WTC11 (cell line): ENCODE measurements at regions not wholly inside any gene's neighbourhood (a gene's known extent, or its start where the extent isn't known, plus 50 kb on each side); places are given as distances from the start of the nearest gene placed in this dataset.

Experiments
- ATAC-seq: fragments of 200-7000 bp; cut with Tn5 transposase; 2 replicates; pipeline ENCODE4 v1.10.0; 2021; ENCODE audit warnings: mild to moderate bottlenecking, moderate library complexity
- CTCF ChIA-PET: fragments of 300-600 bp; sonication (Branson Sonifier 250); formaldehyde crosslinking; loops from one replicate; lab custom pipeline; 2021; ENCODE audit warnings: antibody characterized with exemption; lab: Charles Lee
- POLR2A ChIA-PET: fragments of 350-600 bp; sonication (Branson Sonifier 250); formaldehyde crosslinking; loops from one replicate; lab custom pipeline; 2021; ENCODE audit warnings: antibody characterized with exemption; lab: Charles Lee
- DNase-seq: peaks from one replicate; pipeline ENCODE4 v3.0.0; 2021; ENCODE audit warnings: low spot score
- H3K27ac Mint-ChIP-seq: 2 replicates; pipeline ENCODE4 v1.8.0; 2021; ENCODE audit warnings: mixed read lengths
- H3K27me3 Mint-ChIP-seq: 2 replicates; pipeline ENCODE4 v1.8.0; 2021; ENCODE audit warnings: low read depth, mild to moderate bottlenecking, moderate library complexity, mixed read lengths
- H3K36me3 Mint-ChIP-seq: 2 replicates; pipeline ENCODE4 v1.8.0; 2021; ENCODE audit warnings: mixed read lengths
- H3K4me1 Mint-ChIP-seq: 2 replicates; pipeline ENCODE4 v1.8.0; 2022; ENCODE audit warnings: mixed read lengths
- H3K4me3 Mint-ChIP-seq: 2 replicates; pipeline ENCODE4 v1.8.0; 2021; ENCODE audit warnings: mild to moderate bottlenecking, moderate library complexity, mixed read lengths
- H3K9me3 Mint-ChIP-seq: 2 replicates; pipeline ENCODE4 v1.8.0; 2021; ENCODE audit warnings: mixed read lengths
- ATF1 ChIP-seq: sonication (generic); formaldehyde crosslinking; IDR thresholded peaks from 2 replicates; pipeline ENCODE4 v1.8.1; 2023; ENCODE audit warnings: mild to moderate bottlenecking, moderate library complexity, missing genetic modification reagents
- ATF3 ChIP-seq: sonication (generic); formaldehyde crosslinking; conservative IDR thresholded peaks from 2 replicates; pipeline ENCODE4 v1.8.1; 2022; ENCODE audit warnings: mild to moderate bottlenecking, missing genetic modification reagents
- ELF4 ChIP-seq: sonication (generic); formaldehyde crosslinking; IDR thresholded peaks from 2 replicates; pipeline ENCODE4 v1.8.1; 2022; ENCODE audit warnings: low read depth, mild to moderate bottlenecking, moderate library complexity, missing genetic modification reagents
- EMX1 ChIP-seq: fragments of 250-450 bp; sonication (Bioruptor Pico); IDR thresholded peaks from 2 replicates; pipeline ENCODE4 v1.8.0; 2021; ENCODE audit warnings: mild to moderate bottlenecking
- ETV6 ChIP-seq: sonication (generic); formaldehyde crosslinking; IDR thresholded peaks from 2 replicates; pipeline ENCODE4 v1.8.1; 2022; ENCODE audit warnings: mild to moderate bottlenecking, missing genetic modification reagents
- FOXJ3 ChIP-seq: sonication (generic); formaldehyde crosslinking; IDR thresholded peaks from 2 replicates; pipeline ENCODE4 v1.9.0; 2021; ENCODE audit warnings: missing genetic modification reagents, mild to moderate bottlenecking, borderline replicate concordance
- FOXK1 ChIP-seq: sonication (generic); formaldehyde crosslinking; IDR thresholded peaks from 2 replicates; pipeline ENCODE4 v1.8.0; 2022; ENCODE audit warnings: mild to moderate bottlenecking, moderate library complexity, missing genetic modification reagents
- GRHL2 ChIP-seq: fragments of 250-450 bp; sonication (Bioruptor Pico); IDR thresholded peaks from 2 replicates; pipeline ENCODE4 v1.8.0; 2022; ENCODE audit warnings: mild to moderate bottlenecking, moderate library complexity; ENCODE audit not compliant: insufficient replicate concordance, severe bottlenecking
- HMGA2 ChIP-seq: fragments of 250-450 bp; sonication (Bioruptor Pico); IDR thresholded peaks from 2 replicates; pipeline ENCODE4 v1.4.0; 2021; ENCODE audit warnings: mild to moderate bottlenecking, moderate library complexity
- HMGXB4 ChIP-seq: sonication (generic); formaldehyde crosslinking; IDR thresholded peaks from 2 replicates; pipeline ENCODE4 v1.8.1; 2023; ENCODE audit warnings: mild to moderate bottlenecking, moderate library complexity, missing genetic modification reagents
- IRF1 ChIP-seq: sonication (generic); formaldehyde crosslinking; IDR thresholded peaks from 2 replicates; pipeline ENCODE4 v1.8.0; 2023; ENCODE audit warnings: missing genetic modification reagents
- IRF2 ChIP-seq: sonication (generic); formaldehyde crosslinking; IDR thresholded peaks from 2 replicates; pipeline ENCODE4 v1.8.0; 2022; ENCODE audit warnings: low read depth, missing genetic modification reagents, borderline replicate concordance
- JUN ChIP-seq: sonication (generic); formaldehyde crosslinking; IDR thresholded peaks from 2 replicates; pipeline ENCODE4 v1.8.0; 2023; ENCODE audit warnings: mild to moderate bottlenecking, missing genetic modification reagents
- MYBL2 ChIP-seq: sonication (generic); formaldehyde crosslinking; IDR thresholded peaks from 2 replicates; pipeline ENCODE4 v1.8.1; 2023; ENCODE audit warnings: mild to moderate bottlenecking, moderate library complexity, missing genetic modification reagents
- NFYB ChIP-seq: sonication (generic); formaldehyde crosslinking; conservative IDR thresholded peaks from 2 replicates; pipeline ENCODE4 v1.8.0; 2022; ENCODE audit warnings: low read depth, missing genetic modification reagents
- NR2C2 ChIP-seq: sonication (generic); formaldehyde crosslinking; IDR thresholded peaks from 2 replicates; pipeline ENCODE4 v1.8.0; 2022; ENCODE audit warnings: mild to moderate bottlenecking, missing genetic modification reagents
- PRRX2 ChIP-seq: fragments of 250-450 bp; sonication (Bioruptor Pico); IDR thresholded peaks from 2 replicates; pipeline ENCODE4 v1.8.0; 2021; ENCODE audit warnings: mild to moderate bottlenecking
- ZNF232 ChIP-seq: sonication (generic); formaldehyde crosslinking; IDR thresholded peaks from 2 replicates; pipeline ENCODE4 v1.8.0; 2022; ENCODE audit warnings: mild to moderate bottlenecking, missing genetic modification reagents
- ZNF423 ChIP-seq: fragments of 250-450 bp; sonication (Bioruptor Pico); IDR thresholded peaks from 2 replicates; pipeline ENCODE4 v2.1.2; 2022; ENCODE audit warnings: mild to moderate bottlenecking, moderate library complexity
- ZSCAN18 ChIP-seq: fragments of 250-450 bp; sonication (Bioruptor Pico); IDR thresholded peaks from 2 replicates; pipeline ENCODE4 v2.1.2; 2022; ENCODE audit warnings: mild to moderate bottlenecking, moderate library complexity
- TF ChIP-seq, protein P1 (sequence below): sonication (generic); formaldehyde crosslinking; conservative IDR thresholded peaks from 2 replicates; pipeline ENCODE4 v1.8.1; 2023; ENCODE audit warnings: mild to moderate bottlenecking, low read depth, missing genetic modification reagents, moderate library complexity
- TF ChIP-seq, protein P2 (sequence below): sonication (generic); formaldehyde crosslinking; IDR thresholded peaks from 2 replicates; pipeline ENCODE4 v1.8.1; 2023; ENCODE audit warnings: mild to moderate bottlenecking, missing genetic modification reagents, moderate library complexity

DNA sequence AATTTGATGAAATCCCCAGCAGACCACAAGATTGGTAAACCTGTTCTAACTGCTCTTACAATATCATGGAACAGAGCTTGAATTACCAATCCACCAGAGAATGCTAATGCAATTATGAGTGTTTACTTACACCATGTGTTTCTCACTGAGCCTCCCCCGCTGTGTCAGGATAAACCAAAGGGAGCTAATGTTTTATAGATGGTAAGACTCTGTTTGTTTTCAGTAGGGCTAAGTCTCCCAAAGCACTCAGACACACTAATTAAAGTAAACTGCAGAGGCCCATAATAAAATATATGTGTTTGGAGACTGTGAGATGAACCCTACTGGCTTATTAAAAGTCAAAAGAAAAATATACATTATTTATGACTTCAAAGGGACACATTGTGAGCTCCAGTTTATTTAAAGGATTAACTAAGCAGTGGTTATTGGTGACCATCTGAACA is 261.7 kb upstream of the FAM241A start (continued):
- TF ChIP-seq, protein P1, sequence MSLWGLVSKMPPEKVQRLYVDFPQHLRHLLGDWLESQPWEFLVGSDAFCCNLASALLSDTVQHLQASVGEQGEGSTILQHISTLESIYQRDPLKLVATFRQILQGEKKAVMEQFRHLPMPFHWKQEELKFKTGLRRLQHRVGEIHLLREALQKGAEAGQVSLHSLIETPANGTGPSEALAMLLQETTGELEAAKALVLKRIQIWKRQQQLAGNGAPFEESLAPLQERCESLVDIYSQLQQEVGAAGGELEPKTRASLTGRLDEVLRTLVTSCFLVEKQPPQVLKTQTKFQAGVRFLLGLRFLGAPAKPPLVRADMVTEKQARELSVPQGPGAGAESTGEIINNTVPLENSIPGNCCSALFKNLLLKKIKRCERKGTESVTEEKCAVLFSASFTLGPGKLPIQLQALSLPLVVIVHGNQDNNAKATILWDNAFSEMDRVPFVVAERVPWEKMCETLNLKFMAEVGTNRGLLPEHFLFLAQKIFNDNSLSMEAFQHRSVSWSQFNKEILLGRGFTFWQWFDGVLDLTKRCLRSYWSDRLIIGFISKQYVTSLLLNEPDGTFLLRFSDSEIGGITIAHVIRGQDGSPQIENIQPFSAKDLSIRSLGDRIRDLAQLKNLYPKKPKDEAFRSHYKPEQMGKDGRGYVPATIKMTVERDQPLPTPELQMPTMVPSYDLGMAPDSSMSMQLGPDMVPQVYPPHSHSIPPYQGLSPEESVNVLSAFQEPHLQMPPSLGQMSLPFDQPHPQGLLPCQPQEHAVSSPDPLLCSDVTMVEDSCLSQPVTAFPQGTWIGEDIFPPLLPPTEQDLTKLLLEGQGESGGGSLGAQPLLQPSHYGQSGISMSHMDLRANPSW = no peak
- TF ChIP-seq EMX1 (CRISPR knock-in tag) (no peak), ETV6 (no peak), HMGXB4 (CRISPR knock-in tag) (no peak), IRF1 (CRISPR knock-in tag) (no peak), NR2C2 (CRISPR knock-in tag) (no peak), ELF4 (CRISPR knock-in tag) (no peak), ZNF232 (CRISPR knock-in tag) (no peak), IRF2 (no peak), FOXJ3 (CRISPR knock-in tag) (no peak), ATF3 (CRISPR knock-in tag) (no peak)
- TF ChIP-seq, all 79 proteins: peak for 0

DNA sequence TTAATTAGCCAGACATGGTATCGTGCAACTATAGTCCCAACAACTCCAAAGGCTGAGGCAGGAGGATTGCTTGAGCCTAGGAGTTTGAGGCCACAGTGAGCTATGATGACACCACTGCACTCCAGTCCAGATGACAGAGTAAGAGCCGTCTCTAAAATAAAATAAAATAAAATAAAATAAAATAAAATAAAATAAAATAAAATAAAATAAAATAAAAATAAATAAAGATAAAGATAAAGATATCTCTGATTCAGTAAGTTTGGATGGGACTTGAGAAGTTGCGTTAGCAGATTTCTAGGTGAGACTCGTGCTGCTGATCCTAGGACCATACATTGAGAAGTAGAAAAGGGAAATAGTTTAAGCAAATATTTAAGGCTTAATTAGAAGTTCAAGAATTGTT is 254.8 kb upstream of the FAM241A start:
- H3K27me3 Mint-ChIP-seq = no peaks in the 10 kb centered on the region
- no peak for ATAC-seq

DNA sequence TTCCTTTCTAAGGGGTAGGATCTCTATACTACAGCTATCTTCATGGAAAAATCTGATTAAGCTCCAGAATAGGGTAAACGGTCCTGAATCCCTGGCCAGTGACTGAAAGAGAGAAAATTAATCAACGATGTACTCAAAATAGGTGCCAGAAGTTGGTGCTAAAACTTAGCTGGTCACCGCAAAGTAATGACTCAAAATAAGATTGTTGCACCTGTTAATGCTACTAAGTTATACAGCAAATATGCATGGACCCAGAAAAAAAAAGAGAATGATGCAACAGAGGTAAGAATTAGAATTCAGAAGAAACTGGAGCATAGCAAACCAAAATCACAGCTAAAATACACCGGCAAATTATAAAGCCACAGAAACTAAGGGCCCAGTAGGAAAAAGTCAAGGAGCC is 239.7 kb upstream of the FAM241A start:
- H3K36me3 Mint-ChIP-seq = no peaks in the 10 kb centered on the region

More for the DNA sequence above, 254.8 kb upstream of the FAM241A start:
- CTCF ChIA-PET = no interaction called here
- Mint-ChIP-seq H3K9me3 (peaks cover 29% of the 10 kb centered on the region), H3K4me1 (peaks cover 7% of the 10 kb centered on the region), H3K27ac (no peak overlapping the region), H3K36me3 (peaks cover 18% of the 10 kb centered on the region), H3K4me3 (no peak overlapping the region)
- no peak for DNase-seq
- TF ChIP-seq JUN = no peak
- TF ChIP-seq HMGA2 = peak; percentile 95
- POLR2A ChIA-PET = no interaction called here

More for the DNA sequence above, 239.7 kb upstream of the FAM241A start:
- CTCF ChIA-PET = interaction anchor here (1.7 kb wide), 1 partner anchor 126 kb away, joined by 4 read pairs; no protein-coding TSS in a partner anchor
- TF ChIP-seq ZNF423 = no peak
- no peak for TF ChIP-seq JUN
- no peak for TF ChIP-seq ZSCAN18 (CRISPR knock-in tag)
- no peak for TF ChIP-seq FOXK1
- TF ChIP-seq ATF1 (CRISPR knock-in tag) = no peak
- TF ChIP-seq, protein P2, sequence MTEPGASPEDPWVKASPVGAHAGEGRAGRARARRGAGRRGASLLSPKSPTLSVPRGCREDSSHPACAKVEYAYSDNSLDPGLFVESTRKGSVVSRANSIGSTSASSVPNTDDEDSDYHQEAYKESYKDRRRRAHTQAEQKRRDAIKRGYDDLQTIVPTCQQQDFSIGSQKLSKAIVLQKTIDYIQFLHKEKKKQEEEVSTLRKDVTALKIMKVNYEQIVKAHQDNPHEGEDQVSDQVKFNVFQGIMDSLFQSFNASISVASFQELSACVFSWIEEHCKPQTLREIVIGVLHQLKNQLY (CRISPR knock-in tag) = no peak
- no peak for TF ChIP-seq GRHL2 (CRISPR knock-in tag)
- TF ChIP-seq NFYB (CRISPR knock-in tag) = no peak
- no peak for TF ChIP-seq MYBL2 (CRISPR knock-in tag)
- no peak for TF ChIP-seq PRRX2 (CRISPR knock-in tag)
- TF ChIP-seq, all 79 proteins: peak for 0
- no peak overlapping the region for H3K27ac Mint-ChIP-seq
- POLR2A ChIA-PET = no interaction called here
- DNase-seq (no peak), ATAC-seq (no peak)
- no peak overlapping the region for H3K4me3 Mint-ChIP-seq
- H3K4me1 Mint-ChIP-seq = no peaks in the 10 kb centered on the region
- no peaks in the 10 kb centered on the region for H3K27me3 Mint-ChIP-seq
- no peaks in the 10 kb centered on the region for H3K9me3 Mint-ChIP-seq
